SK-N-SH (cell line): ENCODE measurements at regions not wholly inside any gene's neighbourhood (a gene's known extent, or its start where the extent isn't known, plus 50 kb on each side); places are given as distances from the start of the nearest gene placed in this dataset.

Experiments
- EP300 ChIP-seq, 2 experiments: IDR thresholded peaks; 2 replicates each; pipeline versions ENCODE4 v1.4.0 to v1.6.1; 2012; ENCODE audit warnings: borderline replicate concordance in 1 of 2, low read depth in 1 of 2, low read length in 1 of 2
- IRF3 ChIP-seq: fragments of 150-350 bp; IDR thresholded peaks from 2 replicates; pipeline ENCODE4 v1.6.1; 2016; ENCODE audit warnings: mild to moderate bottlenecking, low read depth, low read length
- MAX ChIP-seq: IDR thresholded peaks from 2 replicates; pipeline ENCODE4 v1.4.0; 2012; ENCODE audit warnings: low read depth
- POLR2AphosphoS5 ChIP-seq: IDR thresholded peaks from 2 replicates; pipeline ENCODE4 v1.6.1; 2012; ENCODE audit warnings: low read depth, low read length
- RCOR1 ChIP-seq: fragments of 150-350 bp; IDR thresholded peaks from 2 replicates; pipeline ENCODE4 v1.6.1; 2017; ENCODE audit warnings: antibody characterized with exemption, low read length
- TAF1 ChIP-seq: IDR thresholded peaks from 2 replicates; pipeline ENCODE4 v1.6.1; 2012; ENCODE audit warnings: low read depth, mild to moderate bottlenecking, low read length, moderate library complexity, borderline replicate concordance
- USF1 ChIP-seq: IDR thresholded peaks from 2 replicates; pipeline ENCODE4 v1.4.0; 2012; ENCODE audit warnings: low read depth, borderline replicate concordance
- YY1 ChIP-seq: IDR thresholded peaks from 2 replicates; pipeline ENCODE4 v1.4.0; 2012; ENCODE audit warnings: low read depth, mild to moderate bottlenecking
- TF ChIP-seq, protein P1 (sequence below): fragments of 200-600 bp; sonication (generic); IDR thresholded peaks from 2 replicates; pipeline ENCODE4 v1.6.1; 2017; ENCODE audit warnings: antibody characterized with exemption, mild to moderate bottlenecking, moderate library complexity
- TF ChIP-seq, protein P2 (sequence below): IDR thresholded peaks from 2 replicates; pipeline ENCODE4 v1.6.1; 2012; ENCODE audit warnings: mild to moderate bottlenecking, low read depth, low read length, moderate library complexity

DNA sequence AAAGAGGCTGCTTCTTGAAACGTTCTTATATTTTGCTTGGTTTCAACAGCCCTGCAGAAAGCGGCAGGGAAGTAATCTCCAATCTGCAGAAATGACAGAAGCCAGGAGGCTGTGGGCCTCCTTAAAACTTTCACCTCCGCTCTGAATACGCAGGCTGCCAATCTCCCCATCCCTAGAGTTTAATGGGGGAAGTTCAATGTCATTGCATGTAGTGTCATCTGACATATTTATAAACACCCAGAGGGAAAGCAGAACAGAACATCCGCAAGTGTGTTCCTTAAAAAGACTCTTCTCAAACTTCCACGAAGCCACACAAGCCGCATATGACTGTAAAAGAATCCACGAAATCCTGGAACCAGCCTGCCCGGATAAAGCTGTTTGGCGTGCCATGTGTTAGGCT is 148.8 kb upstream of the TBL1X start:
- no peak for TF ChIP-seq USF1
- TF ChIP-seq, protein P1, sequence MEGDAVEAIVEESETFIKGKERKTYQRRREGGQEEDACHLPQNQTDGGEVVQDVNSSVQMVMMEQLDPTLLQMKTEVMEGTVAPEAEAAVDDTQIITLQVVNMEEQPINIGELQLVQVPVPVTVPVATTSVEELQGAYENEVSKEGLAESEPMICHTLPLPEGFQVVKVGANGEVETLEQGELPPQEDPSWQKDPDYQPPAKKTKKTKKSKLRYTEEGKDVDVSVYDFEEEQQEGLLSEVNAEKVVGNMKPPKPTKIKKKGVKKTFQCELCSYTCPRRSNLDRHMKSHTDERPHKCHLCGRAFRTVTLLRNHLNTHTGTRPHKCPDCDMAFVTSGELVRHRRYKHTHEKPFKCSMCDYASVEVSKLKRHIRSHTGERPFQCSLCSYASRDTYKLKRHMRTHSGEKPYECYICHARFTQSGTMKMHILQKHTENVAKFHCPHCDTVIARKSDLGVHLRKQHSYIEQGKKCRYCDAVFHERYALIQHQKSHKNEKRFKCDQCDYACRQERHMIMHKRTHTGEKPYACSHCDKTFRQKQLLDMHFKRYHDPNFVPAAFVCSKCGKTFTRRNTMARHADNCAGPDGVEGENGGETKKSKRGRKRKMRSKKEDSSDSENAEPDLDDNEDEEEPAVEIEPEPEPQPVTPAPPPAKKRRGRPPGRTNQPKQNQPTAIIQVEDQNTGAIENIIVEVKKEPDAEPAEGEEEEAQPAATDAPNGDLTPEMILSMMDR, result no peak
- TF ChIP-seq RCOR1, result no peak
- no peak for TF ChIP-seq TAF1
- TF ChIP-seq, protein P2, sequence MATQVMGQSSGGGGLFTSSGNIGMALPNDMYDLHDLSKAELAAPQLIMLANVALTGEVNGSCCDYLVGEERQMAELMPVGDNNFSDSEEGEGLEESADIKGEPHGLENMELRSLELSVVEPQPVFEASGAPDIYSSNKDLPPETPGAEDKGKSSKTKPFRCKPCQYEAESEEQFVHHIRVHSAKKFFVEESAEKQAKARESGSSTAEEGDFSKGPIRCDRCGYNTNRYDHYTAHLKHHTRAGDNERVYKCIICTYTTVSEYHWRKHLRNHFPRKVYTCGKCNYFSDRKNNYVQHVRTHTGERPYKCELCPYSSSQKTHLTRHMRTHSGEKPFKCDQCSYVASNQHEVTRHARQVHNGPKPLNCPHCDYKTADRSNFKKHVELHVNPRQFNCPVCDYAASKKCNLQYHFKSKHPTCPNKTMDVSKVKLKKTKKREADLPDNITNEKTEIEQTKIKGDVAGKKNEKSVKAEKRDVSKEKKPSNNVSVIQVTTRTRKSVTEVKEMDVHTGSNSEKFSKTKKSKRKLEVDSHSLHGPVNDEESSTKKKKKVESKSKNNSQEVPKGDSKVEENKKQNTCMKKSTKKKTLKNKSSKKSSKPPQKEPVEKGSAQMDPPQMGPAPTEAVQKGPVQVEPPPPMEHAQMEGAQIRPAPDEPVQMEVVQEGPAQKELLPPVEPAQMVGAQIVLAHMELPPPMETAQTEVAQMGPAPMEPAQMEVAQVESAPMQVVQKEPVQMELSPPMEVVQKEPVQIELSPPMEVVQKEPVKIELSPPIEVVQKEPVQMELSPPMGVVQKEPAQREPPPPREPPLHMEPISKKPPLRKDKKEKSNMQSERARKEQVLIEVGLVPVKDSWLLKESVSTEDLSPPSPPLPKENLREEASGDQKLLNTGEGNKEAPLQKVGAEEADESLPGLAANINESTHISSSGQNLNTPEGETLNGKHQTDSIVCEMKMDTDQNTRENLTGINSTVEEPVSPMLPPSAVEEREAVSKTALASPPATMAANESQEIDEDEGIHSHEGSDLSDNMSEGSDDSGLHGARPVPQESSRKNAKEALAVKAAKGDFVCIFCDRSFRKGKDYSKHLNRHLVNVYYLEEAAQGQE, result no peak
- no peak for TF ChIP-seq EP300 (IDR thresholded peaks at IDR 0.05; ENCODE audit: borderline replicate concordance in 1 of 2, low read depth in 1 of 2, low read length in 1 of 2)
- TF ChIP-seq MAX, result no peak
- no peak for TF ChIP-seq POLR2AphosphoS5
- TF ChIP-seq YY1, result no peak
- TF ChIP-seq IRF3, result no peak
